ENCODE measurements at regions not wholly inside any gene's neighbourhood (a gene's known extent, or its start where the extent isn't known, plus 50 kb on each side); places are given as distances from the start of the nearest gene placed in this dataset.

DNA sequence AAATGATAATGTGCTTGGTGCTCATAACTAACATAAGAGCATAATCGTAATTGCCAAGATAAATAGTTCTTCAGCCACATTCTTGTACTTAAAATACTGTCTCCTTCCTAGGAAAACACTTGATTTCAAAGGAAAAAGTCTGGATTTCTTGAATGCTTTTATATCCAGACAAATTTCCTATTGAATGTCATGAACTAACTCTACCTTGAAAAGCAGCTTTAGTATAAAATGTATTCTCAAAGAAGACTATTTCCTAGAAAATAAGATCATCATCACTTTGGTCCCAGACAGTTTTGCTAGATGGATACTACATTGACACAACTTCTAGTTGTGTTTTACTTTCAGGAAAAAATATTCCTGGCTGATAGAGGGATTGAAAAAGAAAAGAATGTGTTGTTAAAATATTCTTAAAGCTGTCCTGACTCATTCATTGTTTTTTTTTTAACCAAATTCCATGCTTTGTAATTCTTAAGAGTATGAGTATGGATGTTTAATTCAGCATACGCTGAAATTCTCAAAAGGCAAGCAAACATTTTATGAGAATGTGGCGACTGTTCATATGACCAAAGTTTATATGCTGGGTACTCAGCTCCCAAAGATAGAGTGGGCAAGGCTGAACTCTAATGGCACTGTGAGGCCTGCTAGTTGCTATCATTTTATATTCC lies 106.1 kb downstream of the PPP1R3A start:
- no peak for TF ChIP-seq POLR2AphosphoS5 (IDR thresholded peaks at IDR 0.05)
- TF ChIP-seq POLR2A (IDR thresholded peaks at IDR 0.05): no peak
- TF ChIP-seq, protein P1, sequence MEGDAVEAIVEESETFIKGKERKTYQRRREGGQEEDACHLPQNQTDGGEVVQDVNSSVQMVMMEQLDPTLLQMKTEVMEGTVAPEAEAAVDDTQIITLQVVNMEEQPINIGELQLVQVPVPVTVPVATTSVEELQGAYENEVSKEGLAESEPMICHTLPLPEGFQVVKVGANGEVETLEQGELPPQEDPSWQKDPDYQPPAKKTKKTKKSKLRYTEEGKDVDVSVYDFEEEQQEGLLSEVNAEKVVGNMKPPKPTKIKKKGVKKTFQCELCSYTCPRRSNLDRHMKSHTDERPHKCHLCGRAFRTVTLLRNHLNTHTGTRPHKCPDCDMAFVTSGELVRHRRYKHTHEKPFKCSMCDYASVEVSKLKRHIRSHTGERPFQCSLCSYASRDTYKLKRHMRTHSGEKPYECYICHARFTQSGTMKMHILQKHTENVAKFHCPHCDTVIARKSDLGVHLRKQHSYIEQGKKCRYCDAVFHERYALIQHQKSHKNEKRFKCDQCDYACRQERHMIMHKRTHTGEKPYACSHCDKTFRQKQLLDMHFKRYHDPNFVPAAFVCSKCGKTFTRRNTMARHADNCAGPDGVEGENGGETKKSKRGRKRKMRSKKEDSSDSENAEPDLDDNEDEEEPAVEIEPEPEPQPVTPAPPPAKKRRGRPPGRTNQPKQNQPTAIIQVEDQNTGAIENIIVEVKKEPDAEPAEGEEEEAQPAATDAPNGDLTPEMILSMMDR (IDR thresholded peaks at IDR 0.05): no peak
- no peak for TF ChIP-seq EP300 (IDR thresholded peaks at IDR 0.05; ENCODE audit: low read depth)

All from transverse colon (tissue), 4 donors.